ENCODE measurements at regions not wholly inside any gene's neighbourhood (a gene's known extent, or its start where the extent isn't known, plus 50 kb on each side); places are given as distances from the start of the nearest gene placed in this dataset.

- no peaks in the 10 kb centered on the region for H3K9me3 ChIP-seq
- H3K36me3 ChIP-seq, result no peaks in the 10 kb centered on the region
- DNase-seq, result no peak
- no peaks in the 10 kb centered on the region for H3K27me3 ChIP-seq
- no peak overlapping the region for H3K4me3 ChIP-seq
These were observed 63.9 kb upstream of the B3GAT1 start for GRCh38 chr11:134475951-134476350.

GRCh38 chr11:134474942-134475341 is 62.9 kb upstream of the B3GAT1 start:
- no peak overlapping the region for H3K4me3 ChIP-seq
- H3K27me3 ChIP-seq, result no peaks in the 10 kb centered on the region
- H3K36me3 ChIP-seq, result no peaks in the 10 kb centered on the region
- DNase-seq, result no peak
- no peaks in the 10 kb centered on the region for H3K9me3 ChIP-seq

GRCh38 chr11:134474070-134474860 is 62.2 kb upstream of the B3GAT1 start:
- Histone ChIP-seq H3K9me3 (no peaks in the 10 kb centered on the region), H3K27me3 (no peaks in the 10 kb centered on the region), H3K4me3 (no peak overlapping the region), H3K36me3 (no peaks in the 10 kb centered on the region)
- DNase-seq, result no peak

GRCh38 chr11:134471716-134472455 is 59.8 kb upstream of the B3GAT1 start:
- Histone ChIP-seq H3K4me3 (no peak overlapping the region), H3K36me3 (no peaks in the 10 kb centered on the region), H3K9me3 (no peaks in the 10 kb centered on the region), H3K27me3 (no peaks in the 10 kb centered on the region)
- no peak for DNase-seq

GRCh38 chr11:134471087-134471715 is 59.2 kb upstream of the B3GAT1 start:
- Histone ChIP-seq H3K9me3 (no peaks in the 10 kb centered on the region), H3K4me3 (no peak overlapping the region), H3K36me3 (no peaks in the 10 kb centered on the region), H3K27me3 (peaks cover 2% of the 10 kb centered on the region; the same call in 1 of the 2 replicates)
- no peak for DNase-seq

- H3K9me3 ChIP-seq, result no peaks in the 10 kb centered on the region
- H3K36me3 ChIP-seq, result no peaks in the 10 kb centered on the region
- no peak overlapping the region for H3K4me3 ChIP-seq
- DNase-seq, result no peak
- H3K27me3 ChIP-seq, result peaks cover 2% of the 10 kb centered on the region; the same call in 1 of the 2 replicates
These were observed 58.2 kb upstream of the B3GAT1 start for GRCh38 chr11:134470238-134470637.

- Histone ChIP-seq H3K27me3 (peaks cover 2% of the 10 kb centered on the region; the same call in 1 of the 2 replicates), H3K4me3 (no peak overlapping the region), H3K9me3 (no peaks in the 10 kb centered on the region), H3K36me3 (no peaks in the 10 kb centered on the region)
- no peak for DNase-seq
These were observed 57.6 kb upstream of the B3GAT1 start for GRCh38 chr11:134469627-134470026.

GRCh38 chr11:134468796-134469195 is 56.8 kb upstream of the B3GAT1 start:
- Histone ChIP-seq H3K27me3 (peaks cover 2% of the 10 kb centered on the region; the same call in 1 of the 2 replicates), H3K9me3 (no peaks in the 10 kb centered on the region), H3K36me3 (no peaks in the 10 kb centered on the region), H3K4me3 (no peak overlapping the region)
- DNase-seq, result no peak

- Histone ChIP-seq H3K36me3 (no peaks in the 10 kb centered on the region), H3K27me3 (peaks cover 2% of the 10 kb centered on the region; the same call in 1 of the 2 replicates), H3K9me3 (no peaks in the 10 kb centered on the region), H3K4me3 (no peak overlapping the region)
- no peak for DNase-seq
These were observed 56.1 kb upstream of the B3GAT1 start for GRCh38 chr11:134468081-134468668.

GRCh38 chr11:134466610-134467567 is 54.8 kb upstream of the B3GAT1 start:
- Histone ChIP-seq H3K36me3 (no peaks in the 10 kb centered on the region), H3K9me3 (no peaks in the 10 kb centered on the region)
- DNase-seq, result no peak

GRCh38 chr11:134466156-134466555 is 54.1 kb upstream of the B3GAT1 start:
- no peaks in the 10 kb centered on the region for H3K9me3 ChIP-seq
- DNase-seq, result no peak

More at GRCh38 chr11:134466610-134467567, 54.8 kb upstream of the B3GAT1 start:
- H3K27me3 ChIP-seq, result peaks cover 2% of the 10 kb centered on the region; the same call in 1 of the 2 replicates
- no peak overlapping the region for H3K4me3 ChIP-seq

GRCh38 chr11:134464981-134465730 is 53.1 kb upstream of the B3GAT1 start:
- no peaks in the 10 kb centered on the region for H3K9me3 ChIP-seq
- no peaks in the 10 kb centered on the region for H3K36me3 ChIP-seq
- DNase-seq, result no peak
- H3K27me3 ChIP-seq, result peaks cover 2% of the 10 kb centered on the region; the same call in 1 of the 2 replicates
- no peak overlapping the region for H3K4me3 ChIP-seq

More at GRCh38 chr11:134466156-134466555, 54.1 kb upstream of the B3GAT1 start:
- Histone ChIP-seq H3K27me3 (peaks cover 2% of the 10 kb centered on the region; the same call in 1 of the 2 replicates), H3K4me3 (no peak overlapping the region), H3K36me3 (no peaks in the 10 kb centered on the region)

- no peak for DNase-seq
- no peaks in the 10 kb centered on the region for H3K9me3 ChIP-seq
- H3K27me3 ChIP-seq, result peaks cover 2% of the 10 kb centered on the region; the same call in 1 of the 2 replicates
- no peaks in the 10 kb centered on the region for H3K36me3 ChIP-seq
- H3K4me3 ChIP-seq, result no peak overlapping the region
These were observed 52.2 kb upstream of the B3GAT1 start for GRCh38 chr11:134464196-134464595.

- H3K9me3 ChIP-seq, result no peaks in the 10 kb centered on the region
- H3K4me3 ChIP-seq, result no peak overlapping the region
- no peaks in the 10 kb centered on the region for H3K36me3 ChIP-seq
- DNase-seq, result no peak
- peaks cover 2% of the 10 kb centered on the region; the same call in 1 of the 2 replicates for H3K27me3 ChIP-seq
These were observed 51.7 kb upstream of the B3GAT1 start for GRCh38 chr11:134463716-134464115.
